ENCODE measurements at regions not wholly inside any gene's neighbourhood (a gene's known extent, or its start where the extent isn't known, plus 50 kb on each side); places are given as distances from the start of the nearest gene placed in this dataset.

- DNase-seq, result no peak
Measured at GRCh38 chr13:60286707-60287106, 110.3 kb upstream of the TDRD3 start.

- no peak for DNase-seq
Measured at GRCh38 chr13:60288569-60288968, 108.5 kb upstream of the TDRD3 start.

- DNase-seq, result no peak
Measured at GRCh38 chr13:60303166-60303565, 93.9 kb upstream of the TDRD3 start.

GRCh38 chr13:60311527-60311926, 85.5 kb upstream of the TDRD3 start:
- DNase-seq, result no peak

- no peak for DNase-seq
Measured at GRCh38 chr13:60312851-60313505, 84.0 kb upstream of the TDRD3 start.

GRCh38 chr13:60318186-60318585, 78.8 kb upstream of the TDRD3 start:
- DNase-seq, result no peak

GRCh38 chr13:60324131-60324530, 72.9 kb upstream of the TDRD3 start:
- no peak for DNase-seq

- DNase-seq, result no peak
Measured at GRCh38 chr13:60326273-60326672, 70.7 kb upstream of the TDRD3 start.

GRCh38 chr13:60327511-60327910, 69.5 kb upstream of the TDRD3 start:
- no peak for DNase-seq

- no peak for DNase-seq
Measured at GRCh38 chr13:60328073-60328472, 68.9 kb upstream of the TDRD3 start.

- DNase-seq, result no peak
Measured at GRCh38 chr13:60329221-60329923, 67.6 kb upstream of the TDRD3 start.

- DNase-seq, result no peak
Measured at GRCh38 chr13:60331249-60332012, 65.6 kb upstream of the TDRD3 start.

GRCh38 chr13:60332682-60333081, 64.3 kb upstream of the TDRD3 start:
- DNase-seq, result no peak

GRCh38 chr13:60334310-60334709, 62.7 kb upstream of the TDRD3 start:
- no peak for DNase-seq

- DNase-seq, result no peak
Measured at GRCh38 chr13:60335531-60335930, 61.5 kb upstream of the TDRD3 start.

- DNase-seq, result no peak
Measured at GRCh38 chr13:60338754-60339153, 58.3 kb upstream of the TDRD3 start.

GRCh38 chr13:60343978-60344377, 53.0 kb upstream of the TDRD3 start:
- DNase-seq, result no peak

GRCh38 chr13:60347174-60347573, 49.8 kb upstream of the TDRD3 start:
- DNase-seq, result no peak
